KOPT-K1 (cell line): ENCODE measurements at regions not wholly inside any gene's neighbourhood (a gene's known extent, or its start where the extent isn't known, plus 50 kb on each side); places are given as distances from the start of the nearest gene placed in this dataset.

Experiments
- H3K27ac ChIP-seq: fragments of 200-600 bp; sonication (generic); 2 replicates; pipeline ENCODE4 v1.5.1; 2016; ENCODE audit warnings: antibody characterized with exemption, mild to moderate bottlenecking, low read depth, low read length; ENCODE audit not compliant: poor library complexity, severe bottlenecking
- H3K36me3 ChIP-seq: fragments of 200-600 bp; sonication (generic); 2 replicates; pipeline ENCODE4 v1.5.1; 2017; ENCODE audit warnings: antibody characterized with exemption, mild to moderate bottlenecking, low read length, moderate library complexity; ENCODE audit not compliant: insufficient read depth
- H3K9me3 ChIP-seq: fragments of 200-600 bp; sonication (generic); 2 replicates; pipeline ENCODE4 v1.5.1; 2017; ENCODE audit warnings: antibody characterized with exemption, low read length, mild to moderate bottlenecking; ENCODE audit not compliant: insufficient read depth, poor library complexity, severe bottlenecking

GRCh38 chr4:57219431-57219830 lies 109.2 kb upstream of the IGFBP7 start:
- no peaks in the 10 kb centered on the region for H3K36me3 ChIP-seq
- no peak overlapping the region for H3K27ac ChIP-seq
- H3K9me3 ChIP-seq, result no peaks in the 10 kb centered on the region

- H3K27ac ChIP-seq, result no peak overlapping the region
Measured at GRCh38 chr4:57214654-57215411, 104.6 kb upstream of the IGFBP7 start.

GRCh38 chr4:57211131-57211530 lies 100.9 kb upstream of the IGFBP7 start:
- no peaks in the 10 kb centered on the region for H3K36me3 ChIP-seq
- H3K9me3 ChIP-seq, result no peaks in the 10 kb centered on the region
- no peak overlapping the region for H3K27ac ChIP-seq

More at GRCh38 chr4:57214654-57215411, 104.6 kb upstream of the IGFBP7 start:
- H3K9me3 ChIP-seq, result no peaks in the 10 kb centered on the region
- H3K36me3 ChIP-seq, result no peaks in the 10 kb centered on the region

DNA sequence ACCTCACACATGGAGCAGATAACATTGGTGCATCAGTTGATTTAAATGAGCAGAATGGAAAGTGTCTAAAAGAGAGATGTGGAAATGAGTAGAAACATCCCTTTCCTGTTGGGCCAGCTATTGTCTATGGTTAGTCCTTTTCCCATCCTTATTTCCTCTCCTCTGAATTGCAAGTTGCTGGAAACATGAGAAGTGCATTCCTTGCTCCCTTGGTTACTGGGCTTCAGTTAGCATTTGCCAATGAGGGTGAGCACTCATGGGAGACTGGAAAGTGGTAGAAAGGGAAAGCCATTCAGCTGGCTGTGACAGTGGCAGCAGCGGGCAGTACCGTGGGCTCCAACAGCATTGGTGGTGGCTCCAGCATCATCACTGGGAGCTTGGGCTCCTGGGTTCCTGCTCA lies 96.0 kb upstream of the IGFBP7 start:
- H3K27ac ChIP-seq, result no peak overlapping the region
- H3K36me3 ChIP-seq, result no peaks in the 10 kb centered on the region
- no peaks in the 10 kb centered on the region for H3K9me3 ChIP-seq

DNA sequence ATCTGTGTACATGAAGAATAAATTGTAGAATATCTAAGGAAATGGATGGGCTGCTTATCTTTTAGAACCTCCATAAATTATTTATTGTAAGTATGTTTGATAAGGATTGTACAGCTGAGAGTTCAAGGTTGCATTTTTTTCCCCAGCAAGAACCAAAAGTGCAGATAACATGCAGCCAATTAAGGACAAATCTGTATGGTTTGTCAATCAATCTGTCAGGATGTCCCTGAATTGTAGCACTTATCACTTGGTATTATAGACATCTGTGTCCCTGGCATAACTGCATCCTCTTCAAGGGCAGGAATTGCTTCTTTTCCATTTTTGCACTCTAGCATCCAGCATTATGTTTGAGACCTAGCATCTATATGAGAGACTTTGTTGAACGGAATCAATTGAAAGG lies 95.4 kb upstream of the IGFBP7 start:
- H3K27ac ChIP-seq, result no peak overlapping the region
- no peaks in the 10 kb centered on the region for H3K9me3 ChIP-seq
- H3K36me3 ChIP-seq, result no peaks in the 10 kb centered on the region

GRCh38 chr4:57200799-57201327 lies 90.7 kb upstream of the IGFBP7 start:
- Histone ChIP-seq H3K27ac (no peak overlapping the region), H3K36me3 (no peaks in the 10 kb centered on the region), H3K9me3 (no peaks in the 10 kb centered on the region)

GRCh38 chr4:57199267-57199666 lies 89.1 kb upstream of the IGFBP7 start:
- no peak overlapping the region for H3K27ac ChIP-seq
- no peaks in the 10 kb centered on the region for H3K9me3 ChIP-seq
- H3K36me3 ChIP-seq, result no peaks in the 10 kb centered on the region

GRCh38 chr4:57195622-57196021 lies 85.4 kb upstream of the IGFBP7 start:
- Histone ChIP-seq H3K27ac (no peak overlapping the region), H3K9me3 (no peaks in the 10 kb centered on the region)

GRCh38 chr4:57194068-57194611 lies 84.0 kb upstream of the IGFBP7 start:
- H3K27ac ChIP-seq, result no peak overlapping the region
- no peaks in the 10 kb centered on the region for H3K9me3 ChIP-seq
- H3K36me3 ChIP-seq, result no peaks in the 10 kb centered on the region

More at GRCh38 chr4:57195622-57196021, 85.4 kb upstream of the IGFBP7 start:
- no peaks in the 10 kb centered on the region for H3K36me3 ChIP-seq

DNA sequence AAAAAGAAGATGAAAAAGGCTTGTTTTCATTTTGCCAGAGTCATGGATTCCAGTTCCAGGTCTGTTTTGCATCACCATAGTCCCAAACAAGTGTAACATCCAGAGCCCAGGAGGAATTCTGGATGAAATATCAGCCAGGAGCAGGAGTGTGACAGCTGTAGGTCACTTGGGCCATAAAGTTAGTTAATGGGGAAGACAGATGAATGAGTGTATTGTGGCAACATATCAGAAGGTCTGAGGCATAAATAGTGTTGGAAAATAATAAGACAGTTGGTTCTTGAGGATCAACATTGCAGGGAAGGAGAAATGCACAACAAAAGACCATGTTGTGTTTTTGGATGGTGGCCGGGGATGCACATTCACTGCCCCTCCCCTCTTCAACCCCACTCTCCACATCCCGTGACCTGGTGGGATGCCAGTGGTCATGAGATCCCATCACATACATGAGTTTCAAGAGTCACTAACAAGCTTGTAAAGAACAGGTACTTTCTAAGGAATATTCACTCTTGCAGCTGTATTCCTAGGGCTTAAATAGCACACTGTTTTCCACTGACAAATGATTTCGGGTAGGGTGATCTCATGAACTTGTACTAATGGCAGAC lies 83.1 kb upstream of the IGFBP7 start:
- Histone ChIP-seq H3K36me3 (no peaks in the 10 kb centered on the region), H3K27ac (no peak overlapping the region), H3K9me3 (no peaks in the 10 kb centered on the region)

GRCh38 chr4:57191523-57192034 lies 81.4 kb upstream of the IGFBP7 start:
- Histone ChIP-seq H3K9me3 (no peaks in the 10 kb centered on the region), H3K27ac (no peak overlapping the region), H3K36me3 (no peaks in the 10 kb centered on the region)

DNA sequence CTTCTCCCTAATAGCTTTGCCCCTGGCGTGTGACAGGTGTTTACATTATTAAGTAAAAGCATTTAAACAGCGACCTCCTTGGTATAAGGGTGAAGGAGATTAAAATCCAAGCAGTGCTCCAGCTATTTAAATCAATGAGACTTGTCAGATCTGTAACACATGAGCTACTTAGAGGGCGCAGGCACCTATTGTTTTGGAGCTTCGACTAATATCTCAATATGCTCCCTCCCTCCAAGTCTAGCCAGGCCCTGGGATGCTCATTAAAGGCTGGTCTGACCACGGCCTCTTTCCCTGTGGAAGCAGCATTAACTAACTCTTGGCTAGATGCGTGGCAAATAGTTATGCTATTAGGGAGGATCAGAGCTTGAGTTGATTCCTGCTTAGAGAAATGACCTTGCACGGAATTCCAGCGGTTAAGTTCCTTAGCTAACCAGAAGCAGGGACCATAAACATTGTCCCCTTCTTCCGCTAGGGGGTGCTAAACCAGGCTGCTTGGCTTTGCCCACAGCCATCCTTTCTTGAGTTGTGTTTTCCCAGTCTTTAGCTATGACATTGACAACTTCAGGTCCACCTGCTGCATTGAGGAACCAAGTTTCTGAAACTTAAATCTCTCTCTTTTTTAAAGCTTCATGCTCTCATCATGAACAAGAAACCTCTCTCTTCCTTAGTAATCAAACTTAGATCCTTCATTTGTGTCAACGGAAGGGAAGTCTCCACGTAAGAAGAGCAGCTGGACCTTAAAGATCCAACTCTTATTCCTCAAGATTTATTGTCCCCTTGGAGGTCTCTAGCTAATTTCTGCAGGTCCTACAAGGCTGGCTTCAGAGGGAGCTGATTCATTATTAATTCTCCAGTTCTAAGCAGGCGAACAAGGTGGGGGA lies 80.7 kb upstream of the IGFBP7 start:
- Histone ChIP-seq H3K36me3 (no peaks in the 10 kb centered on the region), H3K27ac (no peak overlapping the region)

DNA sequence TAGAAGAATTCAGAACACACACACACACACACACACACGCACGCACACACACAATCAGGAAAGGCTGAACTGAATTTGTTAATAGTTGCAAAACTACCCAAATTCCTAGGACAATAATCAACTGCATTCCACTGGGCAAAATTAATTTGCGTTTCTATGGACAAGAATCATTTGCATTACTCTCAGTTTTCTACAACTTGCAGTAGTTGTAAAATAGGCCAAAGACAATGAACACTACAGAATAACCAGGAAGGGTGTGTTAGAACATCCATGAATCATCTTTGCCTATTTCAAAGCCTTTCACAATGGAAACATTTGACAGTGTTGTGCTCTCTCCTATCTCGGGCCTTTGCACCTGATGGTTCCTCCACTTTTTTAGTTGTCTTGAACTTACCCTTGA lies 77.1 kb upstream of the IGFBP7 start:
- Histone ChIP-seq H3K9me3 (no peaks in the 10 kb centered on the region), H3K27ac (no peak overlapping the region), H3K36me3 (no peaks in the 10 kb centered on the region)

More for the DNA sequence above, 80.7 kb upstream of the IGFBP7 start:
- H3K9me3 ChIP-seq, result no peaks in the 10 kb centered on the region

- Histone ChIP-seq H3K36me3 (no peaks in the 10 kb centered on the region), H3K9me3 (no peaks in the 10 kb centered on the region), H3K27ac (no peak overlapping the region)
Measured at GRCh38 chr4:57184378-57185029, 74.3 kb upstream of the IGFBP7 start.
